A673 (cell line): ENCODE measurements at regions not wholly inside any gene's neighbourhood (a gene's known extent, or its start where the extent isn't known, plus 50 kb on each side); places are given as distances from the start of the nearest gene placed in this dataset.

Experiments used
- BruUV-seq: library from RNA; stranded (reverse); fragments of 400-500 nt; replicated peaks from 2 replicates; lab custom pipeline; 2021; lab: Mats Ljungman, UMichigan
- CTCF ChIA-PET: fragments of 300-600 bp; sonication (Branson Sonifier 250); formaldehyde crosslinking; loops from one replicate; lab custom pipeline; 2022; ENCODE audit warnings: antibody characterized with exemption; lab: Charles Lee
- POLR2A ChIA-PET: fragments of 300-600 bp; sonication (Branson Sonifier 250); formaldehyde crosslinking; loops from one replicate; lab custom pipeline; 2022; ENCODE audit warnings: antibody characterized with exemption; ENCODE audit not compliant: low non-redundant PET; lab: Charles Lee
- DNase-seq: peaks from one replicate; pipeline ENCODE4 v3.0.0-alpha.2; 2015; ENCODE audit warnings: low spot score
- H3K27ac ChIP-seq: fragments of 200-600 bp; sonication (generic); 2 replicates; pipeline ENCODE4 v1.5.1; 2016; ENCODE audit warnings: mixed run types, low read depth, mild to moderate bottlenecking, mixed read lengths, antibody characterized with exemption, low read length; ENCODE audit not compliant: poor library complexity, severe bottlenecking
- H3K27me3 ChIP-seq: fragments of 200-600 bp; sonication (generic); replicated peaks from 2 replicates; pipeline ENCODE4 v1.6.1; 2017; ENCODE audit warnings: mixed run types, low read depth, mild to moderate bottlenecking, mixed read lengths, antibody characterized with exemption, low read length; ENCODE audit not compliant: insufficient read depth, poor library complexity
- H3K36me3 ChIP-seq: fragments of 200-600 bp; sonication (generic); 2 replicates; pipeline ENCODE4 v1.6.1; 2016; ENCODE audit warnings: mixed run types, mild to moderate bottlenecking, mixed read lengths, antibody characterized with exemption, low read length; ENCODE audit not compliant: insufficient read depth, poor library complexity, severe bottlenecking
- H3K4me1 ChIP-seq: fragments of 200-600 bp; sonication (generic); 2 replicates; pipeline ENCODE4 v1.6.1; 2017; ENCODE audit warnings: mixed run types, mild to moderate bottlenecking, mixed read lengths, antibody characterized with exemption, low read length; ENCODE audit not compliant: insufficient read depth, poor library complexity, severe bottlenecking
- H3K4me3 ChIP-seq: fragments of 200-600 bp; sonication (generic); 2 replicates; pipeline ENCODE4 v1.5.1; 2016; ENCODE audit warnings: low read depth, mixed run types, mild to moderate bottlenecking, mixed read lengths, low read length; ENCODE audit not compliant: poor library complexity, severe bottlenecking
- H3K9me3 ChIP-seq: fragments of 200-600 bp; sonication (generic); 2 replicates; pipeline ENCODE4 v1.6.1; 2016; ENCODE audit warnings: mixed run types, low read depth, mild to moderate bottlenecking, mixed read lengths, antibody characterized with exemption, low read length; ENCODE audit not compliant: poor library complexity, severe bottlenecking
- CTCF ChIP-seq: fragments of 300-800, 200-600 bp; sonication (generic); conservative IDR thresholded peaks from 2 replicates; pipeline ENCODE4 v1.5.1; 2017; ENCODE audit warnings: low read depth, mild to moderate bottlenecking, antibody characterized with exemption, low read length, moderate library complexity, mixed read lengths
- EZH2 ChIP-seq: fragments of 200-600 bp; sonication (generic); IDR thresholded peaks from 2 replicates; pipeline ENCODE4 v1.6.1; 2017; ENCODE audit warnings: borderline replicate concordance, low read depth, mild to moderate bottlenecking, mixed read lengths, antibody characterized with exemption, low read length; ENCODE audit not compliant: poor library complexity, severe bottlenecking
- intact Hi-C: fragments of 100-400 bp; cut with micrococcal nuclease; formaldehyde crosslinking; loops from one replicate; pipeline ENCODE4 v1.10.0; 2022; ENCODE audit not compliant: unreplicated experiment

- Histone ChIP-seq H3K9me3 (no peaks in the 10 kb centered on the region), H3K27me3 (no peaks in the 10 kb centered on the region), H3K4me1 (no peaks in the 10 kb centered on the region), H3K4me3 (no peak overlapping the region), H3K36me3 (no peaks in the 10 kb centered on the region), H3K27ac (no peak overlapping the region)
- intact Hi-C loops: no loop called here
- ChIA-PET CTCF (no interaction called here), POLR2A (no interaction called here)
- no peak for DNase-seq
- no TSS peak for BruUV-seq
- TF ChIP-seq CTCF: no peak
- TF ChIP-seq EZH2: no peak
Observed at GRCh38 chr15:35992791-35993190, 446.8 kb upstream of the DPH6 start.

- Histone ChIP-seq H3K4me3 (no peak overlapping the region), H3K27me3 (no peaks in the 10 kb centered on the region), H3K36me3 (no peaks in the 10 kb centered on the region), H3K9me3 (no peaks in the 10 kb centered on the region), H3K4me1 (no peaks in the 10 kb centered on the region), H3K27ac (no peak overlapping the region)
- TF ChIP-seq CTCF (no peak), EZH2 (no peak)
- CTCF ChIA-PET: no interaction called here
- POLR2A ChIA-PET: no interaction called here
- intact Hi-C loops: no loop called here
- DNase-seq: no peak
- no TSS peak for BruUV-seq
Observed at GRCh38 chr15:35993196-35993595, 447.2 kb upstream of the DPH6 start.

- intact Hi-C loops: no loop called here
- Histone ChIP-seq H3K4me1 (no peaks in the 10 kb centered on the region), H3K27ac (no peak overlapping the region), H3K27me3 (no peaks in the 10 kb centered on the region), H3K4me3 (no peak overlapping the region), H3K9me3 (no peaks in the 10 kb centered on the region), H3K36me3 (no peaks in the 10 kb centered on the region)
- no peak for DNase-seq
- POLR2A ChIA-PET: no interaction called here
- no peak for TF ChIP-seq CTCF
- TF ChIP-seq EZH2: no peak
- CTCF ChIA-PET: no interaction called here
- BruUV-seq: no TSS peak
Observed at GRCh38 chr15:35994876-35995275, 448.9 kb upstream of the DPH6 start.
